ENCODE measurements at regions not wholly inside any gene's neighbourhood (a gene's known extent, or its start where the extent isn't known, plus 50 kb on each side); places are given as distances from the start of the nearest gene placed in this dataset.
"Not testable (repeated sequence)": the region's sequence is repeated elsewhere in the genome, so short reads cannot be mapped to it uniquely, and the experiment has no call there.

- no peak for TF ChIP-seq CTCF (conservative IDR thresholded peaks at IDR 0.05; ENCODE audit: low read depth, low read length)
- no peak overlapping the region for H3K4me3 ChIP-seq (ENCODE audit: low read depth, low read length)
- DNase-seq (ENCODE audit: low read depth) = no peak
Measured at GRCh38 chr22:22057617-22058378, 75.2 kb upstream of the TOP3B start.

- not testable (repeated sequence) for H3K4me3 ChIP-seq (ENCODE audit: low read depth, low read length); DNase-seq (ENCODE audit: low read depth)
Measured at GRCh38 chr22:22056809-22057594, 74.4 kb upstream of the TOP3B start.

GRCh38 chr22:22052548-22053139 lies 70.1 kb upstream of the TOP3B start:
- H3K4me3 ChIP-seq (ENCODE audit: low read depth, low read length); DNase-seq (ENCODE audit: low read depth): not testable (repeated sequence)

GRCh38 chr22:22051032-22051431 lies 68.4 kb upstream of the TOP3B start:
- H3K4me3 ChIP-seq (ENCODE audit: low read depth, low read length); DNase-seq (ENCODE audit: low read depth): not testable (repeated sequence)

- no peak for TF ChIP-seq CTCF (conservative IDR thresholded peaks at IDR 0.05; ENCODE audit: low read depth, low read length)
- no peak overlapping the region for H3K4me3 ChIP-seq (ENCODE audit: low read depth, low read length)
- no peak for DNase-seq (ENCODE audit: low read depth)
Measured at GRCh38 chr22:22050141-22050775, 67.7 kb upstream of the TOP3B start.

GRCh38 chr22:22049684-22050083 lies 67.1 kb upstream of the TOP3B start:
- DNase-seq (ENCODE audit: low read depth) = no peak
- TF ChIP-seq CTCF (conservative IDR thresholded peaks at IDR 0.05; ENCODE audit: low read depth, low read length) = no peak
- H3K4me3 ChIP-seq (ENCODE audit: low read depth, low read length) = no peak overlapping the region

- no peak overlapping the region for H3K4me3 ChIP-seq (ENCODE audit: low read depth, low read length)
- no peak for DNase-seq (ENCODE audit: low read depth)
- TF ChIP-seq CTCF (conservative IDR thresholded peaks at IDR 0.05; ENCODE audit: low read depth, low read length) = no peak
Measured at GRCh38 chr22:22048981-22049531, 66.5 kb upstream of the TOP3B start.

GRCh38 chr22:22048318-22048942 lies 65.8 kb upstream of the TOP3B start:
- DNase-seq (ENCODE audit: low read depth) = no peak
- H3K4me3 ChIP-seq (ENCODE audit: low read depth, low read length) = no peak overlapping the region
- TF ChIP-seq CTCF (conservative IDR thresholded peaks at IDR 0.05; ENCODE audit: low read depth, low read length) = no peak

Measured in choroid plexus epithelial cell (primary cell).